ENCODE measurements at regions not wholly inside any gene's neighbourhood (a gene's known extent, or its start where the extent isn't known, plus 50 kb on each side); places are given as distances from the start of the nearest gene placed in this dataset.

DNA sequence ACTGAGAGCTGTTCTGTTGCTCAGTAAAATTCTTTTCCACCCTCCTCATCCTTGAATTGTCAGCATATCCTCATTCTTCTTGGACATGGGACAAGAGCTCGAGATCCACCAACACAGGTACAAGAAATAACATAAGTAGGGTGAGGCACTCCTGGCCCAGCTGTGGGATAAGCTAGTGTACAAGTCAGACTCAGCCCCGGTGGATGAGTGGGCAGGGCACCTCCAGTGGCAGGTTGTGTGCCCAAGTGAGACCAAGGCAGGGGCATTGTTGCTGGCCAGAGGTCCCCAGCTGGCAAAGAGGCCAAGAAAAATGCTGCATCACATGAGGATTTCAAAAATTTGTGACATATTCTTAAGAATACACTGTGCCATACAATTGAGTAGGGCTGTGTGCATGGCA is 402.0 kb upstream of the ZWINT start:
- no peak for DNase-seq

DNA sequence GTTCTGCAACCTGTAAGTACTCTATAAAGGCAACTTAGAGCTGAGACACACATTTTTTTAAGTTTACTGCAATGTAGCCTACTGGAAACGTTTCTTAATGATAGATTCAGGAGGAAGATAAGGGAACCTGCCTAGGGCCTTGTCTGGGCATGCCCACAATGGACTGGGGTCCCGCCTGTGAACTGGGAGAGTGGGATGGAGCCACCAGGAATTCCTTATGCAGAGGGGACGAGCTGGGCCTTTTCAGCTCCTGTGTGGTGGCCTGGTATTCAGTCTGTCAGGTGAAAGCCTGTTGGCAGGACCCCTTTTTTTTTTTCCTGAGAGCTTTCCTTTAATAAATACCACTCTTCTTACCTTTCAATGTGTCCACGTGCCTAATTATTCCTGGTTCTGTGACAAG is 384.4 kb upstream of the ZWINT start:
- DNase-seq, result no peak

DNA sequence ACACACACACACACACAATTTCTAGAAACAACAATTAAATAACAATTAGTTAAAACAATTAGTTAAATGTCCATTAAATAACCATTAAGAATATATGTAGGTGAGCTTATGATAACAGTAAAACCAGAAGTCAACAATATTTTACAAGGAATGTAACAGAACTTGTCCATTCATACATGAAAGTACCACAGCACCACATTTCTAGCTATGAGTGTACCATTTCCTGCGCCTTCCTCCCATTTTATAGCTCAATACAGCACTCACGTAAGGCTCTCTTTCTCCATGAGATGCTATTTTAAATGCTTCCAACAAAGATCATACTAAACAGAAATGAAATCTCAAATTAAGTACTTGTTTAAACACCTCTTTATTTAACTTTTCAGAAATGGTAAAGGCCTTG is 367.3 kb upstream of the ZWINT start:
- no peak for DNase-seq

DNA sequence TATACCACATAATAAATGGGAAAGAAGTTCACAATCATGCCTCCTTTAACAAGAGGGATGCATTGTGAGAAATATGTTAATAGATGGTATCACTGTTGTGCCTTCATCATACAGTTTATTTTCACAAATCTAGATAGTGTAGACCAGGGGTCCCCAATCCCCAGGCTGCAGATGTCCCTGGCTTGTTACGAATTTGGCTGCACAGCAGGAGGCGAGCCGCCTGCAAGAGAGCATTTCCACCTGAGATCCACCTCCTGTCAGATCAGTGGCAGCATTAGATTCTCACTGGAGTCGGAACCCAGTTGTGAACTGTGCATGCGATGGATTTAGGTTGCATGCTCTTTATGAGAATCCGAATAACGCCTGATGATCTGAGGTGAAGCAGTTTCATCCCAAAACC is 361.9 kb upstream of the ZWINT start:
- no peak for DNase-seq

DNA sequence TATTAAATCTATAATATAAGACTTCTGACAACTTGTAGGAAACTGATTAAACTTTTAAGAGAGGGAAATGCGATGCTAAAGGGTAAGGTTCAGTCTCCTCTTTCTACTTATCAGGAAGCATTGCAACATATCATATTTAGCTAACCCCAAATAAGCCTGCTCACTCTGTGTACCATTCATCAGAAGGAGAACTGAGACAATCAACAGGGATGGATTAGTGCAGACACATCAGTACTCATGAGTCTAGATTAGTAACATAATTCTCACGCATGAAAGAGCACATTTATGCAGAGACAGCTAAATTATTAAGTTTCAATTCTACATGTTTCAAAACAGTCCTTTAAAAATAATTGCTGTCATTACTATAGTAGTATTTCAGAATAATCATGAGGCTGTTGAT is 354.2 kb upstream of the ZWINT start:
- DNase-seq, result no peak

DNA sequence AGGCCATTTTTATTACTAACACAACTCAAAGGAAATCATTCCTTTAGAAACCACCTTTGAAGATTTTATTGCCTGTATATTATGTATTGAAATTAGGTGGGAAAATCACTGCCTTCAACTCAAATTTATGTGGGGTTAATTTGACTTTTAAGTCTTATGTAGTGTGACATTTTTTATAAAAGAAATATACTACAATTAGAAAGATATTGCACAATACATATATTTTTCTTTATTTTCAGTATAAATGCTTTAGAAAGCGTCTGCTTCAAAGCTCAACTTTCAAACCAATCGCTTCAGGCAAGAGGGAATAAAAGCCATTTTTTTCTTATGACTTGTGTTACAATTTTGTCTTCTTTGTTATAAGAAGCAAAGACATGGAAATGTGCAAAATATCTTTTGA is 337.4 kb upstream of the ZWINT start:
- DNase-seq, result no peak

DNA sequence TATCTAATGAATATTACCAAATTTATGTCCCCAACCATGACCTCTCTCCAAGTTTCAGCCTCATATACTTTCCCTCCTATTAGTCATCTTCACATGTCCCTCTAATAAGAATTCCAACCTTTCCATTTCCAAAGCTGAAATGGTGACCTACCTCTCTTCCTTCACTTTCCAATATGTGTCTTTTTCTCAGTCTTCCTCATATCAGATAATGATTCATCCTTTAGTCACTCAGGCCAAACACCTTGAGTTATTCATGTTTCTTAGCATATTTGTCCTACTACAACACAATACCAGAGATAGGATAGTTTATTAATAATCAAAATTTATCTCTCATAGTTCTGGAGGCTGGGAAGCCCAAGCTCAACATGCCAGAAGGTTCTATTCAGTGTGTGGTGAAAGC is 318.5 kb upstream of the ZWINT start:
- DNase-seq, result no peak

DNA sequence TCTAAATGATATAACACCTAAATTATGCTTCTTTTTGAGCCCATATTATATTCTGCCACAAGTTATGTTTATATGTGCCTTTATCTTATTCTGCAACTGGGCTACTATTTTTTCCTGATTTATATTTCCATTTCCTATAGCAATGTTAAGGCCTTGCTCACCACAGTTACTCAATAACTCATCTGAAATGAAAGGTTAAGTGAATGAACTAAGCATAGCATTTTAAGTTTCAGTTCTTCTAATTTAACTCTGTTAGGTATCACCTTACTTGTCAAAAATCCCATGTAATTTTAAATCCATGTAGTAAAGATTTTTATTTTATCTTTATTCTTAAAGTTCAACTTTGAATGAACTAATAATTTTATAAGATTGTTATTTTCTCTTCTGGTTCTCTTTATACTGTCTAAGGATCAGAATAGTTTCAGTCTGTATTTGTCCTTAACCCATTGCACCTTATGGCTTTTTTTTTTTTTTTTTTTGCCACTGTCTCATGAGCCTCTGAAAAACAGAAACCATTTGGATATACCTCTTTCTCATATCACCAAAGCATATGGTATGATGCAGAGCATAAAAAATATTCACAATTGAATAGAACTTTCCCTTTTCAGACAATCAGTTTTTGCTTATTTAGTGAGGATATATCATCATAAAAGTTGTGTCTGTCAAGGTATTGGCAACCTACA is 301.8 kb upstream of the ZWINT start:
- DNase-seq, result no peak

DNA sequence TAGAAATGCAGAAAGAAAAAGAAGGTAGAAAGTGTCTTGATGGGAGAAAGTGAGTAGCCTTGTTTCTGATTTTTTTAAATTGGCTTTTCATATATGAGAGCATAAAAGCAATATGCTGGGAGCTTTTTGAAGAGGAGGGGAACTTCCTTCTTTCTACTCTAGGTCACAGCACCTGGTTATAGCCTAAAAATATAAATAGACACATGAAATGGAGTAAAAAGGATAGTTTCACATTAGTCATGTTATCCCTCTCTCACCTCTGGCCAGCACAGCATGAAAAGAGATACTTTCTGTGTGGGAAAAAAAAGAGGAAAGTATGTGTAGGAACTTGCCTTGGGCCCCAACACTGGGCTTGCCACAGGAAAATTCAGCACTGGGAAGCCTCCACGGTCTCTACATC is 292.2 kb upstream of the ZWINT start:
- no peak for DNase-seq

DNA sequence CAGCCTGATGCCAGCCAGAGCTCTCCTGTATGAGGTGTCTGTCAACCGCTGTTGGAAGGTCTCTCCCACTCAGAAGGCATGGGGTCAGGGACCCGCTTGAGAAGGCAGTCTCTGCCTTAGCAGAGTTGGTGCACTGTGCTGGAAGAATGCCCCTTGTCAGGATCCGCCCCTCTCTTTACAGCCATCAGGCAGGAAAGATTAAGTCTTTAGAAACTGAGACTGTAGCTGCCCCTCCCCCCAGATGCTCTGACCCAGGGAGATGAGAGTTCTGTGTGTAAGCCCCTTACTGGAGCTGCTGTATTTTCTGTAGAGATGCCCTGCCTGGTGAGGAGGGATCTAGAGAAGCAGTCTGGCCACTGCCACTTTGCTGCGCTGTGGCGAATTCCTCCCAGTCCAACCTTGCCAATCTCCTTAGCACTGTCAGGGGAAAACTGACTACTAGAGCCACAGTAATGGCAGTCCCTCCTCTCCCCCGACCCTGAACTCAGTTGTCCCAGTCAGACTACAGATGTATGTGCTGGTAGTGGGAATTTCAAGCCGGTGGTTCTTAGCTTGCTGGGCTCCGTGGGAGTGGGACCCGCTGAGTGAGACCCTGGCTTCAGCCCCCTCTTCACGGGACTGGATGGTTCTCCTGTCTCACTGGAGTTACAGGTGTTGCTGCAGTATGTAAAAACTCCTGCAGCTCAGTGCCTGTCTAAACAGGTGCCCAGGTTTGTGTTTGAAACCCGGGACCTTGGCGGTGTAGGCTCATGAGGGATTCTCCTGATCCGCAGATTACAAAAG is 285.5 kb upstream of the ZWINT start:
- no peak for DNase-seq

DNA sequence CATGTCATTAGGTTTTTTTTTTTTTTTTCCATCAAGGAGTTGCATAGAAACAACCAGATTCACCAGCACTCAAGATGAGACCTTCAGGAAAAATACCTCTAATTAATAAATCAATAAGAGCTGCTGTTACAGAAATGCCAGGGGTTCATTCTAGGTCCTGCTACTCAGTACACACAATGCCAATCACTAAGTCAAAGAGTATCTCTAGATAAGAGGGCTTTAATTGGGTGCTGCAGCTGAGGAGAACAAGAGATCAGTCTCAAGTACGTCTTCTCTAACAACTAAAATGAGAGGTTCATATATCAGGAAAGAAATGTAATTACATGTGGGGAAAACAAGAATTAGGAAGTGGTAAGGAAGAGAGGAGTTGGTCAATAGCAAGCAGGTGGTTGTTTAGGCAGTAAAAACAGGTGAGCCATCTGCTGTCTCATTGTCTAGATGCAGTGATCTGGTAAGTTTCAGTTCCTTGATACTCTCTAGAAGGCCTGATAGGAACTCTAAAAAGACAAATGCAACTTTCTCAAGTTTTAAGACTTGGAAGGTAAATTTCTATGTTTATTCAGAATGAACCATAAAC is 272.9 kb upstream of the ZWINT start:
- DNase-seq, result no peak

DNA sequence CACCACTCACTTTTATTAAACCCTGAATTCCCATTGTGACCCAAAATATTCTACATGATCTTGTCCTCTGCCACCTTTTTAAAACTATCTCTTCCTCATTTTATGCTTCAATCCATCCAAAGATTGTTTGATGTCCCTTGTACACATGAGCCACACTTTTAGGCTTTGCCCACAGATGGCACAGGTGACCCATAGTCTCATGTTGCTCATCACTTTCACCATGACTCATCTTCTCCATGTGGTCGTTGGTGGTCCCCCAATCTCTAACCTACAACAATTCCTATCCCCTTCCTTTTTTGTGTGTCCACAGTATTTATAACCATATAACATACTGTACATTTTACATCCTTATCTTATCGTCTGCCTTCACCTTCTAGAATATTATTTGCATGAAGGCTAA is 271.5 kb upstream of the ZWINT start:
- no peak for DNase-seq

DNA sequence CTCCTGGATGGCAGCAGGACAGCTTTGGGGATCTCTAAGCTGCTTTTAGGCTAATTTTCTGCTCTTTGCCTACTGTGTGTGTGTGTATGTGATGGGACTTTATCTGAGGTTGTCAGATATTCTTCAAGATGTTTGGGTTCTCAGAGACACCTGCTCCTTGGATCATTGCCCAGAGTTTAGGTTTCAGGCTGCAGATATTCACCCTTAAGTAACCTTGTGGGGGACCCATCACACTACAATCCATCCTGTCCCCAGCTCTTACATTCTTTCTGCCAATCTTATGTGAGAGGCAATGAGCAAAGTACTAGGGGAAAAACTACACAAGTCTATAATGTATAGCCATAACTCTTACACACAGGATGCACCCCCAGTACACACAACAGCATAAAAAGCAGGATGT is 263.0 kb upstream of the ZWINT start:
- no peak for DNase-seq

DNA sequence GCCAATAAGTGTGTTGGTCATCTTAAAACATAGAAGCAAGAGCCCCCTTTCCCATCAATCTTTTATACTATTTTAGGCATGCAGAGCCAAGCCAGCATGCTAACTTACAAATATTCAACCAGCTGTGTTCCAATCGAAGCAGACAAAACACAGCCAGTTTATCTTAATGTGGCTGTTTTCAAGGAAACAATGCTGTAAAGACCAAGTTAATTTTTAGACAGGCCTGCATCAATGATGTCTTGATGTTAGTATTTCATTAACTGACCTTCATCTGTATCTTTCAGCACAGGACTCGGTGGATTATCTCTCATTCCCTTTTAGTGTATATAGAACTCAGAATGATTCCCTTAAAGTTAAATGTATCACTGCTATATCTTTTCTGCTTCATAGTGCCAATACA is 262.0 kb upstream of the ZWINT start:
- DNase-seq, result no peak

DNA sequence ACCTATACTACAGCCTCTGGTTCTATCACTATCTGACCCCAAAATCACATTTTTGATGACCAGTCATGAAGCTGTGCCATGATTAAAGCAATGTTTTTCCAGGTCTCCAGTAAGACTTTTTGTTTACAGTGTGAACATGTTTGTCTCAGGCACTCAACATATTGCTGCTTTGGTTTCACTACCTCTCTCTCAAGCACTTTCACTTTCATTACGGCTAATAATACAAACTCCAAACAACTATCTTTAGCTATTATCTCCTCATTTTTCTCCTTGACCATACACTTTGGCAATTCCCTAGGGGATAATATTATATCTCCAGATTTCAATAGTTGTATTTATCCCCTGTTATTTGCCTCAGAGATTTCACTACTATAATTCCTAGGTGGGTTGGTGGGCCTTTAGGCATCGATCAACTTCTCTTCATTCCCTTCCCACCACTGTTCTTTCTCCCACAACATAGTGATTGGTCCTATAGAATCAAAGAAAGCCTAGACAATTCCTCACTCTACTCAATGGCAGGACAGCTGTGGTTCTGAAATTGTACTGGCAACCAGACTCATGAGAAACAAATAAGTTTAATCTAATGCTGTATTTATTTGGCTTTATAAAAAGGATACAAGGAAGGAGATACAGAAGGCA is 261.4 kb upstream of the ZWINT start:
- no peak for DNase-seq

DNA sequence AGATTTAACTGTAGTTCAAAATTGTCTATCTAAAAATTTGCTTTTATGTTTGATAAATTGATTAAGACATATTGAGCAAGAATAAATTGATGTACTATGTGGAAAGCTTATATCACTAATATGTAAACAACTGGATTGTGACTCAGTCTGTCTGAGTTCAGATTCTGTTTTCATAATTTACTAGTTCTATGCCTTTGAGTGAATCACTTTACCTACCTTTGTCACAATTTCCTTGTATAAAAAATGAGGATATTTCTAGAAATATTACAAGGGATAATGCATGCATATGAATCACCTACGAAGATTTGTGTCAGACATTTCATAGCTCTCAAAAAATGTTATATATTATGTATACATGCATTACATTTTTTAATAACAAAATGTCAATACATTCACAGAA is 245.1 kb upstream of the ZWINT start:
- DNase-seq, result no peak

DNA sequence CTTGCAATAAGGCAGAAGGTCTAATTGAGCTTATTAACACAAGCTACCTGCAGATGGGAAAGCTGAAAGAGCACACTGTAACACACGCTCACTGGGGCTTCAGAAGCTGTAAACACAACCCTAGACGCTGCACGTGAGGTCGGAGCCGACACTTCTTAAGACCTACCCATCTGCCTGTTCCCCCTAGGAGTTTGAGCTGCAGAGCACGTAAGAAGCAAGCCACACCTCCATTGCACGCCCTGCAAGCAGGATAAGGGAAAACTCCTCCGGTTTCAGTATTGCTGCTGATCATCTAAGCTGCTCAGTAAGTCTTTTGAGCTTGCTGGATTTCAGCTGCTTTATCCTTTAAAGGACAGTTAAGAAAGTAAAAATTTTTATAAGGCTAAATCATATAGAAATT is 244.0 kb upstream of the ZWINT start:
- DNase-seq, result no peak

DNA sequence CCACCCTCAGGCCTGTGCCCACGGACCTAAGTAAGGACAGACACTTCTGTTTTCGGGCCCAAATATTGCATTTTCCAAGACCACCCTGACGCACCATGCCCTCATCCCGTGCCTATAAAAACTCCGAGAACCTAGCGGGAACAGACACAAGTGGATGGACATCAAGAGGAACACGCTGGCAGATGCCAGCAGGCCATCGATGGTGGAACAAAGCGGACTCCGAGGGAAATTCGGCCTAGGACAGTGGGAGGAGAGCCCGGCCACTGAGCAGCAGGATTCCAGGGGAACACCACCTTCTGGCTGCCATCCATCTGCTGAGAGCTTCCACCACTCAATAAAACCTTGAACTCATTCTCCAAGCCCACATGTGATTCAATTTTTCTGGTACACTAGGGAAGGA is 243.6 kb upstream of the ZWINT start:
- DNase-seq, result no peak

DNA sequence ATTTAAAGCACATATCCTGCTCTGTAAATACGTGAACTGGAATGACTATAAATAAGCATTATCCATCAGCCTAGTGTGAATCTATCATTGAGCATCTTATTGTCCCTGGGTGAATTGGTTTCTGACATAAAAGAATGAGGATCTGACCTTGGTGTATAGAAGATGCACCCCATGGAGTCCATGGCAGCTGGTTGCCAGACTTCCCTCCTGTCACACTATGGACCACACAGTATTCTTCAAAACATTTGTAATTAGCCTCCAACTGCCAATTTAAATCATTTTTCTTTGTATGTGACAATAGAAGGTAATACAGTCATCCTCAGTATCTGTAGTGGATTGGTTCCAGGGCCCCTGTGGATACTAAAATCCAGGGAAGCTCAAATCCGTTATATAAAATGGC is 238.1 kb upstream of the ZWINT start:
- no peak for DNase-seq

DNA sequence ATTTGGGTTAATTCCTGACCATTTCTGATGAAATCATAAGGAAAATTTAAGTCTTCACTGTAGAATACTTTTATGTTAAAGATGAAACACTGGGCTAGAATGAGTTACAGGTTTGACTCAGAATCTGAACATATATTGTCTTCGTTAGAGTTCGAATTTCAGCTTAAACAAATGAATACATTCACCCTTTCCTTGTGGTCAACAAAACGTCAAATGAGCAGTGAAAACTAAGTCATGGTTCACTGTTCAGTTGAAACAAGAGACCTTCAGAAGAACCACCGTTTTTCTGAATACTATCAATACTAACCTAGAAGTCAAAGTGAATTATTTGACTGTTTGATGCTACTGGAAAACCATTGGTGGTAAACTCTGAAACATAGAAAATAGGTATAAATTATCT is 235.2 kb upstream of the ZWINT start:
- no peak for DNase-seq

DNA sequence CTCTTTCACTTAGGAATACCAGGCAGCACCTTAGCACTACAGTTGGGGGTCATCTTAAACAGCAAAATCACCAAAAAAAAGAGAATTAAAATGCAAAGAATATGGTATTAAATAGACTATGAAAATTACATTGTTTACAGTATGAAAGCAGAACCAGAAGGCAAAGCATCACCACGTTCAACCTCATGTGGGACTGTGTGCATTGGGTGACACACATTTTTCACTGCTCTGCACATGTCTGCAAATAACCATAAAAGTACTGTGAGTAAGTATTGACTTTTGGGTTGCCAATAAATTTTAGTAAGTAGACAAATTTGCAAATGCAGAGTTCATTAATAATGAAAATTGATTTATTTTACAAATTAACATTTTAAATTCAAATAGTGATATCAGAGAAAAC is 232.1 kb upstream of the ZWINT start:
- no peak for DNase-seq

DNA sequence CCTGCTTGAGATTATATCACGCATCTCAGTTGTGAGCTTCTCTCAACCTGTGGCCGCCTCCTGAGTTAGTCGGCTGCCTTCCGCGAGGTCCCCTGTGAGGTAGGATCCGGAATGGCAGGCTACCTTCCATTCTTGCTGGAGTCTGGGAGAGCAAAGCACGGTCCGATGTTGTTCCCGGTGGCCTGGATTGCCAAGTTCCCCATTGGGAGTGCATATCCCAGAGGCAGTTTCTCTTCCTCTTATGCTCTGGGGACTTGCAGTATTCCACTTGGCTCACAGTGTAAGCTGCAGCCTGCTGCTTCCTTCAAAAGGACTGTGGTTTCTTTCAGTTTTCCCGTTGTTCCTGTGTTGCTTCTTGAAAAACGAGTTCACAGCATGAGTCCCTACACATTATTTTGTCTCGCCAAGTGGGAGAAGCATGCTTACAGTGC is 225.4 kb upstream of the ZWINT start:
- DNase-seq, result no peak

DNA sequence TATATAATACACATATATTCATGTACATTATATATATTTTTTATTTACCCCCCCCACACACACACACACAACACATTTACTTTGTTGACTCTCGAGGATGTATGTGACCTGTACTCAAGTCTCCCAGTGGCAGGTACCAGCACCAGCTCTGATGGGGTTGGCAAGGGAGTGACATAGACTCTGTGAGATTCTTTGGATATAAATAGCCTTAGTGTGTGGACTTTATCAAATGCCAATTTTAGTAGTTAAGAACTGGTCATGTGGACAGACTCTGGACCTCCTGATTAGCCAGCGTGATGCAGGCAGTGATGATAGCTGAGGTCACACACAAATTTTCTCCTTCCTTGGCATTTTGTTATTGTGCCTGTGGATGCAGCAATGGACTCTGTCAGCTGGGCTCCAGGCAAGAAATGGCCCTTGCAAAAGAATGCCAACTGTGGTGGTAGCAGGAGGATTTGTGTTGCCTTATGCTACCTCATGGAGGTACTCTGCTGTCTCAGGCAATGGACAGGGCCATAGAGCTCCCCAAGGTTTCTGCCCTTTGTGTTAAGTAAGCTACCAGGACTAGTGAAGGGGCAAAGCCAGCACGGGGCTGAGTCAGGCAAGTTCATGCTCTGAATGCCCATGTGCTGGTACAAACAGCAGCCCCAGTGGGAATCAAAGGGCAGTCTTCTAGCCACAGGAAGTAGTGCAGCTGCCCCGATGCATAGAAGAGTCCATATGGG is 224.6 kb upstream of the ZWINT start:
- no peak for DNase-seq
